BLaER1 treated with 17β-estradiol and CSF1 and Interleukin-3, amounts not matched to agents 10 nM and 100 nM (cell line): ENCODE measurements at regions not wholly inside any gene's neighbourhood (a gene's known extent, or its start where the extent isn't known, plus 50 kb on each side); places are given as distances from the start of the nearest gene placed in this dataset.
"Not testable (repeated sequence)": the region's sequence is repeated elsewhere in the genome, so short reads cannot be mapped to it uniquely, and the experiment has no call there.

Source experiments
- H3K27ac ChIP-seq, 11 experiments: shearing (Covaris generic); formaldehyde crosslinking; 2 replicates each; pipeline ENCODE4 v1.8.1; 2022
- H3K27me3 ChIP-seq, 11 experiments: shearing (Covaris generic); formaldehyde crosslinking; 2 replicates each; pipeline ENCODE4 v1.8.1; 2022
- H3K36me3 ChIP-seq, 11 experiments: shearing (Covaris generic); formaldehyde crosslinking; 2 replicates each; pipeline ENCODE4 v1.8.1; 2022
- H3K4me1 ChIP-seq, 10 experiments: shearing (Covaris generic); formaldehyde crosslinking; 2 replicates each; pipeline ENCODE4 v1.8.1; 2022
- H3K4me2 ChIP-seq, 11 experiments: shearing (Covaris generic); formaldehyde crosslinking; 2 replicates each; pipeline ENCODE4 v1.8.1; 2022
- H3K4me3 ChIP-seq, 10 experiments: shearing (Covaris generic); formaldehyde crosslinking; 2 replicates each; pipeline ENCODE4 v1.8.1; 2022
- H3K9ac ChIP-seq, 11 experiments: shearing (Covaris generic); formaldehyde crosslinking; 2 replicates each; pipeline ENCODE4 v1.8.1; 2022
- H3K9me3 ChIP-seq, 11 experiments: shearing (Covaris generic); formaldehyde crosslinking; replicated peaks in 1 of 11; 2 replicates each; pipeline ENCODE4 v1.8.1; 2022
- H4K20me1 ChIP-seq, 11 experiments: shearing (Covaris generic); formaldehyde crosslinking; 2 replicates each; pipeline ENCODE4 v1.8.1; 2022
- Cebpa-rat ChIP-seq, 11 experiments: shearing (Covaris generic); IDR thresholded peaks; 2 replicates each; pipeline ENCODE4 v1.8.1; 2022

DNA sequence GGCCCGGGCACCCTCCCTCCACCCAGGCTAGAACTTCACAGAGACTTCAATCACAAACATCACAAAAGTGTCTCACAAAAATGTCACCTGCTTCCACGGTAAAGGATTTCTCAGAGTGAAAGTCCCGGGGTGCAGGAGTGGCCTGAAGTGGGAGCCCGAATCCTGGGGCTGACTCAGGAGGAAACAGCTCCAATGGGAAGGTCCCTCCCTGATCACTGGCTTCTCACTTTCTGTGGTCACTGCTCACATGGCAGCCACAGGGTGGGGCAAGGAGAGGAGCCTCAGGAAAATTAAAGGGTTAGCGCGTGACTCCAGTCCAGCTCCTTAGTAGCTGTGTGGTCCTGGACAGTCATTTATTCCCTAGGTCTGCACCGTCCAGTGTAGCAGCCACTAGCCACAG lies 564.5 kb upstream of the B3GAT1 start:
- no peak overlapping the region for H3K27ac ChIP-seq
- H4K20me1 ChIP-seq, result no peaks in the 10 kb centered on the region
- peaks cover 0 to 19% (median 0%) of the 10 kb centered on the region in 10 experiments; a peak in 3 of 20 replicates for H3K4me1 ChIP-seq
- H3K4me3 ChIP-seq, result no peak overlapping the region
- no peak overlapping the region for H3K4me2 ChIP-seq
- TF ChIP-seq Cebpa-rat (IDR thresholded peaks at IDR 0.05), result no peak
- no peaks in the 10 kb centered on the region for H3K9me3 ChIP-seq
- H3K36me3 ChIP-seq, result no peaks in the 10 kb centered on the region
- H3K9ac ChIP-seq, result no peak overlapping the region
- no peaks in the 10 kb centered on the region for H3K27me3 ChIP-seq

DNA sequence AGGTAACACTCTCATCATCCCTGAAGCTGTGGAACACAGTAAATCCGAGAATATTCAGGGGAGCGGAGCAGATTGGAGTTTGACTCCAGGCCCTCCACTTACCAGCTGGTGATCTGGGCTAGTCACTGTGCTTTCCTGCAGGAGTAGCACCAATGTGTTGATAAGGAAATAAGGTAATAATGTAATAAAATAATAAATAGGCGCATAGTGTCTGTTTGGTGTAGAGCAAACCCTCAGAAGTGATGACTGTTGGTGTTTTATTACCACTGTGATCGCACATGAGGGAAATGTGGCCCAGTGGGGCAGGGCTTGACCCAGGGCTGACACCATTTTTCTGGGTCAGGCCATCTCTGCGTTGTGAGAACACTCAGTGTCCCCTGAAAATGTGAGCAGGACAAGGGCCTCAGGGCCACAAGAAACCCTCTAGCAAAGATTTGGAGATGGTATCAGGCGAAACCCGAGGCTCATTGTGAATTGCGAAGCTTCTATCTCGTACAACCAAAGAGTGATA lies 563.9 kb upstream of the B3GAT1 start:
- Histone ChIP-seq H4K20me1 (no peaks in the 10 kb centered on the region), H3K9ac (no peak overlapping the region), H3K36me3 (no peaks in the 10 kb centered on the region), H3K4me3 (no peak overlapping the region), H3K4me2 (no peak overlapping the region), H3K27me3 (no peaks in the 10 kb centered on the region), H3K4me1 (peaks cover 0 to 17% (median 0%) of the 10 kb centered on the region in 10 experiments; a peak in 3 of 20 replicates), H3K27ac (no peak overlapping the region), H3K9me3 (no peaks in the 10 kb centered on the region)
- no peak for TF ChIP-seq Cebpa-rat (IDR thresholded peaks at IDR 0.05)

DNA sequence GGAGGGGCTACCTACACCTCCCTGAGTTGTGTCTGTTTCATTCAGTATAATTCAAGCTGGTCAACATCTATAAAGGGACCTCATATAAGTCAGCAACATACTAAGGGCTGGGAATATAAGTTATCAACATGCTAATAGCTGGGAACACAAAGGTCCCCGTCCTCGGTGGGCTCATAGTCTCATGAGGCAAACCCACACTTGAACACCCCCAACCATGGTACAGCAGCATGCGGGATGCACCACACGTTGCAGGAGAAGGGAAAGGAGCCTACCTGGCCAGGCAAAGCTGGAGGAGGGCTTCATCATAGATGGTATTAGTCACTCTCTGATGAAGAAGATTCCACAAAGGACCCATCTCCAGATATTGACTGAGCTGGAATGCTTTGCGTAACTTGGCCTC lies 561.8 kb upstream of the B3GAT1 start:
- Histone ChIP-seq H3K4me3 (no peak overlapping the region), H3K9me3 (no peaks in the 10 kb centered on the region), H3K27me3 (no peaks in the 10 kb centered on the region), H3K36me3 (no peaks in the 10 kb centered on the region), H3K4me2 (no peak overlapping the region), H3K9ac (no peak overlapping the region), H4K20me1 (no peaks in the 10 kb centered on the region), H3K4me1 (peaks cover 0 to 5% (median 0%) of the 10 kb centered on the region in 10 experiments; a peak in 2 of 20 replicates), H3K27ac (no peak overlapping the region)
- no peak for TF ChIP-seq Cebpa-rat (IDR thresholded peaks at IDR 0.05)

DNA sequence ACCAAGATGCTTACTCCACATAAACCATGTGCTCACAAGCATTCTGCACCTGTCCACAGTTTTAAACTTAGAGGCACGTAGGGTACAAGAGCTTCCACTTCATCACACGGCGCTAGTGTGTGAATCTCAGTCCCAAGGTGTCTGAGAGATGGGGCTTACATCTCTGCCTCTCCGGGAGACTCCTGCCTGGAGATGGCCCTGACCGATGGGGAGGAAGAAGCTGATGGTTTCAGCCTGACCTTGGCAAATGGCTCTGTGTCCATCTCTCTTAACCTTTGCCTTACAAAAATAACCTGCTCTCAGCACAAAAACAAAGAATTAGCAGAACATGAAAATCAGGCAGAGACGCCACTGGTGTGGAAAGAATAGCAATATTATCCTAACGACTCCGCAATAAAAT lies 559.3 kb upstream of the B3GAT1 start:
- Histone ChIP-seq H3K36me3 (no peaks in the 10 kb centered on the region), H3K9me3 (no peaks in the 10 kb centered on the region)

DNA sequence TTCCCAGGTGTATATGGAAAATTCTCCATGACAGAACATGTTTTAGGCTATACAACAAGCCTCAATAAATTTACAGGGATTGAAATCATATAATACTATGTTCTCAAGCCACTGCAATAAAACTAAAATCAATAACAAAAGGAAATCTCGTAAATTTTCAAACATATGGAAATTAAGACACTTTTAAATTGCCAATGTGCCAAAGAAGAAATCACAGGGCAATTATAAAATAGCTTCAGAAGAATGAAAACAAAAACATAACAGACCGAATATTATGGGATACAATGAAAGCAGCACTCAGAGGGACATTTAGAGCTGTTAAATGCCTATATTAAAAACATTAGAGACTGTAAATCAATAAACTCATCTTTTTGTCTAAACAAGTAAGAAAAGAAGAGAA lies 555.7 kb upstream of the B3GAT1 start:
- H3K9me3 ChIP-seq, result no peaks in the 10 kb centered on the region

More for the DNA sequence above, 559.3 kb upstream of the B3GAT1 start:
- Histone ChIP-seq H3K4me2 (no peak overlapping the region), H4K20me1 (no peaks in the 10 kb centered on the region), H3K9ac (no peak overlapping the region), H3K27me3 (no peaks in the 10 kb centered on the region), H3K4me3 (no peak overlapping the region), H3K27ac (no peak overlapping the region), H3K4me1 (no peaks in the 10 kb centered on the region)
- no peak for TF ChIP-seq Cebpa-rat (IDR thresholded peaks at IDR 0.05)

DNA sequence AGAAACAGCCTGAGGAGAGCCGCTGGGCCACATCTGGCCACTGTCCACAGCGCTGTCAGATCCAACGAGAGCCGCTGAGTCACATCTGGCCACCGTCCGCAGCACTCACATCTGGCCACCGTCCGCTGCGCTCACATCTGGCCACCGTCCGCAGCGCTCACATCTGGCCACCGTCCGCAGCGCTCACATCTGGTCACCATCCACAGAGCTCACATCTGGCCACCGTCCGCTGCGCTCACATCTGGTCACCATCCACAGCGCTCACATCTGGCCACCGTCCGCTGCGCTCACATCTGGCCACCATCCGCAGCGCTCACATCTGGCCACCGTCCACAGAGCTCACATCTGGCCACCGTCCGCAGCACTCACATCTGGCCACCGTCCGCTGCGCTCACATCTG lies 549.3 kb upstream of the B3GAT1 start:
- H3K4me2 ChIP-seq, H3K4me3 ChIP-seq, H3K9me3 ChIP-seq, H3K9ac ChIP-seq, H3K4me1 ChIP-seq, H3K27me3 ChIP-seq, H4K20me1 ChIP-seq, H3K27ac ChIP-seq, H3K36me3 ChIP-seq: not testable (repeated sequence)

More for the DNA sequence above, 555.7 kb upstream of the B3GAT1 start:
- Histone ChIP-seq H3K4me3 (no peak overlapping the region), H3K4me1 (no peaks in the 10 kb centered on the region), H3K9ac (no peak overlapping the region), H3K4me2 (no peak overlapping the region), H3K36me3 (no peaks in the 10 kb centered on the region), H3K27me3 (no peaks in the 10 kb centered on the region), H3K27ac (no peak overlapping the region), H4K20me1 (no peaks in the 10 kb centered on the region)
- TF ChIP-seq Cebpa-rat (IDR thresholded peaks at IDR 0.05), result no peak

DNA sequence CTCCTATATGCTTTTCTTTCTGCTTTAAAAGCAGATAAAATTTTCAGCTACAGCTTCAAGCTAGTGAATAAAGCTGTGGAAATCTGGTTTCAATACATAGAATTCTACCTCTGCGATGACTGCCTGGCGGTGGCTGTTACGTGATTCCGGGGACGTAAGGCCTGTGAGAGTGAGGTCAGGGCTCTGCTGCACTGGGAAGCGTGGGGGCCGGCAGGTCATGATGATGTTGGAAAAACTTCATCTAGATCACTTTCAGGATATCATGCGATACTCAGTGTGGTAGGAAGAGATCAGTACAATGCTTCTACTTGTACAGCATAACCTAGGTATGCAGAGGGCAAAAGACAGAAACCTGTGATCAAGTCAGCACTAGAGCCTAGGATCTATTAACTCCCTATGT lies 546.8 kb upstream of the B3GAT1 start:
- Histone ChIP-seq H3K4me2 (no peak overlapping the region), H3K4me3 (no peak overlapping the region), H3K9ac (no peak overlapping the region), H3K9me3 (no peaks in the 10 kb centered on the region), H3K4me1 (no peaks in the 10 kb centered on the region), H3K27me3 (no peaks in the 10 kb centered on the region), H3K27ac (no peak overlapping the region), H3K36me3 (no peaks in the 10 kb centered on the region), H4K20me1 (no peaks in the 10 kb centered on the region)
- TF ChIP-seq Cebpa-rat (IDR thresholded peaks at IDR 0.05), result no peak

DNA sequence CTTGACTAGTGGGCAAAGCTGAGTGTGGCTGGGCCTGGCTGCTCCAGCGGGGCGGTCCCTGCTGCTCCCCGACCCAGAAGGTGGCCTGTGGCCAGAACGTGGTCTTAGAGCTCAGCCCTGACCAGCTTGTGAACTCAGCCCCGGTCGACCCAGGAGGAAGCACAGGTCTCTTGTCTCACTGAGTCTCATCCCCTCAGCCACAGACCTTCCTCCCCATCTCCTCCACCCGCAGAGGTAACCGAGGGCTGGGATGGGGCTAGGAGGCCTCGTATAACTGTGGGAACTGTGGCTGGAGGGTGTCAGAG lies 546.2 kb upstream of the B3GAT1 start:
- H3K36me3 ChIP-seq, result no peaks in the 10 kb centered on the region

DNA sequence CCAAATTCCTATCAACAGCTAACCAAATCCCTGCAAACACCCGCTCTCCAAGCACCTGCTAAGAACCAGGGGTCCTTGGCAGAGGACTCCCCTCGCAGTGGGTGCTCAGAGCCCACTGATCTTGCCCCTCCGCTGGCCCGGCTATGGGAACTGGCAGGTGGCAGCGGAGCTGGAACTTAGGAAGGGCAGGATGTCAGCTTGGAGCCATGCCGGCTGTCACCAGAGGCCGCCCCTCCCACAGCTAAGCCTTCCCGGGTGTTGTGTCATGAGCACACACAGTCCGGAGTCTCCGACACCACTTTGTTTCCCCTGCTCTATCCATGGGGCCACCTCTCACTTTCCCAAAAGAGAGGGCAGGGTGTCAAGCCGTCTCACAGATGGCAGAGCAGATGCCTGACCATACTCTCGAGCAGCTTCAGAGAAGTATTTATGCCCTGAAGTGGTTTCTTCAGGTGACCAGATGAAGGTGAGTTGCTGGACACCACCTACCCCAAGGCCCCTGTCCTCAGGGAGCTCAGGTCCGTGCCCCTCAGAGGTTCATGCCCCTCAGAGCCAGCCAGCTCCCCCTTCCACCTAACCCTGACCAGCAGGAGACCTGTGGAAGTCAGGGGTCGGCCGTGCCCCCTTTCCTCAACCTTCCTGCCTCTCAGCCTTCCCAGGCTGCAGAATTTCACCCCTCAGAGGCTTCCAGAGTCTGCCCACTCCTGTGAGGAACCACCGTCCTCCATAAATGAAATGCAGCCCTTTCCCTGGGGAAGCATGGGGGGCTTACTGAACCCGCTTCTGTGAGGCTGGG lies 545.7 kb upstream of the B3GAT1 start:
- TF ChIP-seq Cebpa-rat (IDR thresholded peaks at IDR 0.05), result no peak
- no peaks in the 10 kb centered on the region for H3K27me3 ChIP-seq
- H3K27ac ChIP-seq, result no peak overlapping the region
- no peak overlapping the region for H3K4me2 ChIP-seq
- no peaks in the 10 kb centered on the region for H4K20me1 ChIP-seq
- H3K36me3 ChIP-seq, result no peaks in the 10 kb centered on the region
- H3K9me3 ChIP-seq, result no peaks in the 10 kb centered on the region
- H3K9ac ChIP-seq, result no peak overlapping the region
- H3K4me1 ChIP-seq, result no peaks in the 10 kb centered on the region
- H3K4me3 ChIP-seq, result no peak overlapping the region

More for the DNA sequence above, 546.2 kb upstream of the B3GAT1 start:
- H3K9ac ChIP-seq, result no peak overlapping the region
- TF ChIP-seq Cebpa-rat (IDR thresholded peaks at IDR 0.05), result no peak
- H3K27ac ChIP-seq, result no peak overlapping the region
- no peak overlapping the region for H3K4me2 ChIP-seq
- no peaks in the 10 kb centered on the region for H3K27me3 ChIP-seq
- H3K4me3 ChIP-seq, result no peak overlapping the region
- H4K20me1 ChIP-seq, result no peaks in the 10 kb centered on the region
- H3K4me1 ChIP-seq, result no peaks in the 10 kb centered on the region
- H3K9me3 ChIP-seq, result no peaks in the 10 kb centered on the region

DNA sequence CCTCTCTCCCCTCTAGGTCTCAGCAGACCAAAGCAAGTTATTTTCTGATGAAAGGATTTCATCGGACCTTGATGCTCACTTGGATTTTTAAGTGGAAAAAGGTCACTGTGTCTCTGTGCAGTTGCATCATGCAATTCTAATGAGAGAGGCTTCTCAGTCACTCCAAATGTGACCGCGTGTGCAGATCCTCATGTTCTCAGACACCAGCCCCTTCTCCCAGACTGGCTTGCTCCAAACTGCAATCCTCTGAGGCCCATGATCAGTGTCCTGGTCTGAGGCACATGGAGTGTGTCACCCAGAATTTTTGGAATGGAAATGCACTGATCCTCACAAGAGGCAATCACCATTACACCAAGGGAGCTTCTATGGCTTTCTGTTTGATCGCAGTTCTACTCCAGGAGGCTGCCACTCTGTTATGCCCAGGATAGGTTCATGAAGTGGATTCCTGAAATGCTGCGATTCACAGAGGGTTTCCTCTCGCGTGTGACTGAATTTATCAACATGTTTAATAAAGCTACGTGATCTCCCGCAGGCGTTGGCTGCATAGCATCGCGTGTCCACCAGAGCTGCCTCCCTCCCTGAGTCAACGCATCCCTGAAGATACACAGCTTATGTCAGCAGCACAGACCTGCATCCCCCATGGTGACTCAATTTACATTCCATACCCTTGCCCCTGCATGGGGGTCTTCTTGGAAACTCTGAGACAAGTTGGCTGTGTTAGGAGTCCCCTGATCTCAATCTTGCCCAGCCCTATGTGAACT lies 544.6 kb upstream of the B3GAT1 start:
- no peak overlapping the region for H3K4me3 ChIP-seq
- TF ChIP-seq Cebpa-rat (IDR thresholded peaks at IDR 0.05), result no peak
- H3K27me3 ChIP-seq, result no peaks in the 10 kb centered on the region
- H3K36me3 ChIP-seq, result no peaks in the 10 kb centered on the region
- no peak overlapping the region for H3K9ac ChIP-seq
- H3K4me1 ChIP-seq, result no peaks in the 10 kb centered on the region
- no peak overlapping the region for H3K27ac ChIP-seq
- no peak overlapping the region for H3K4me2 ChIP-seq
- H3K9me3 ChIP-seq, result no peaks in the 10 kb centered on the region
- no peaks in the 10 kb centered on the region for H4K20me1 ChIP-seq

DNA sequence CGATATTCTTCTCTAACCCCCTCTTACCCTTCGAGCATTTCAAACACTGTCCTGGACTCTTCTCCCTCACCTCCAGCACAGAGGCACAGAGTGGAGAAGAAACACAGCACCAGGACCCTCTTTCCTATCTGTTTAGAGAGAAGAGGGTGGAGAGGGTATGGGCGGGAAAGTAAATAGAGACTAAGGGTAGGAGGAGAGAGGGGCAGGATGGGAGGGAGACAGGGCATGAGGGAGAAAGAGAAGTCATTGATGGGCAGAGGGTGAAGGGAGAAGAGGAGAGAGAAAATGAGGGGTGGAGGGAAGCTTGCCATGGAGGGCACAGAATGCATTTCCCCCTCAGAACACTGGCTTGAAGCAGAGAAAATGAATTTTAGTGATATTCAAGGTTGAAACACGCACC lies 543.9 kb upstream of the B3GAT1 start:
- H3K27me3 ChIP-seq, H3K9ac ChIP-seq: not testable (repeated sequence)

More for the DNA sequence above, 543.9 kb upstream of the B3GAT1 start:
- not testable (repeated sequence) for H3K4me2 ChIP-seq, H3K9me3 ChIP-seq, H3K4me1 ChIP-seq, H3K27ac ChIP-seq, H3K4me3 ChIP-seq, H3K36me3 ChIP-seq, H4K20me1 ChIP-seq
